ENCODE measurements at regions not wholly inside any gene's neighbourhood (a gene's known extent, or its start where the extent isn't known, plus 50 kb on each side); places are given as distances from the start of the nearest gene placed in this dataset.

DNA sequence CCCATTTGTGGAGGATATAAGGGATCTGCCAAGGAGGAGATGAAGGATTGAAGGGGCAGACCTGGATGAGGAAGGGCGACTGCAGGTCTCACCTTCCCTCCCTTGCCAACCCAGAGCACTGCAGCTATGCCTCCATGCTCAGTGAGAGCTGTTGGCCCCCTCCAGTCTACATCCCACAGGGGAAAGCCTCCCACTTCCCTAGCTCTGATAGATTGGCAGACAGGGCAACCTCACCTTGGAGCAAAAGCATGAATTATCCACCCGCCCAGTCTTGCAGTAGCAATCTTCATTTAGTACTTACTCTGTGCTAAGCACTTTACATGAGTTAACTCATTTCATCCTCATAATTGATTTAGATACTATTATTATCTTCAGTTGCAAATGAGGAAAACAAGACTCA lies 70.4 kb upstream of the SMNDC1 start:
- no peak for DNase-seq (ENCODE audit: low spot score)

DNA sequence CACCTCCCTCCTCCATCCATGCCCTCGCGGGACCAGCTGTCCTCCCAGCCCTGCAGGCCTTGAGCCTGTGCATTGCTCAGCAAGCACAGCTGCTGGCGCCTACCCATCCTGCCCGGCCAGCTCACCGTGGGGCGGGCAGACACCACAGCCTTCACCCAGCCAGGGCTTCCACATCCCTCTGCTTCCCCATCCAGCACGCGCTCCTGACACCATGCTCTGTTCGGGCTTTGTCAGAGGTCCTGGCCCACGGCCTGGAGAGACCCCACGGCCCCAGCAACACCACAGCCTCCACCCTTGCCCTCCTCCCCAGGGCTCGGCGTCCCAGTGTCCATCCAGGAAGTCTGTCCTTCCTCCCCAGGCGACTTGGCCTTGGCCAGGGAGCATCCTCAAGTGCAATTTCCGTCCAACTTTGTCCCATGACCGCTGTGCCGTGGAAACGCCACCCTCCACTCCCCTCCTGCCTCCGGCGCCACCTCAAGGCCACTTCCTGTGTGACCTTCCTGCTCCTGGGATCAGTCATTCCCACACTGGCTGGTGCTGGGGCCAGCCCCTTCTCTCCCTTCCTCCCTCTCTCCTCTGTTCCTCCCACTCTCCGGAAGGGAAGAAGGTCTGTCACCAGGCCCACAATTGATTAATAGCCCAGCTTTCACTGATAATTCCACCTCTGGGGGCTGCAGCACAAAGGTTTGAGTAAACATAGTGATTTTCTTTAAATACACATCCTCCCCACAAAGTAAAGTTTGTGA lies 71.5 kb upstream of the SMNDC1 start:
- DNase-seq (ENCODE audit: low spot score): no peak

DNA sequence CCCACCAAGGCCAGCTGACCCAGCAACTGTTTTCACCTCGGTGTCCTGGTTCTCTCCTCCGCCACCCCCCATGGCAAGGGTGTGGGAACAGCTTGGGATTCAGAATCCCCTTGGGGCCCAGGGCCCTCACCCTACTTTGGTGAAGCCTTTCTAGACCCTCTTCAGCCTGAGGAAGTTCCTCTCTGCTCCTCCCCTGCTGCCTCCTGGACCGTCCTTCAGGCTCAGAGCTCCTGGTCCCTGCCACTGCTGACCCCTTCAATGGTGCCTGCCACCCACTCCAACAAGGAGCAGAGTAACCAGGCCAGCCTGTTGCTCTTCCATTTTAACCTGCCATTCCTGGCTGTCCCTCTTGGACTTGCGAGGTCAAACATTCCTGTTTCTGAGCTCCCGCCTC lies 72.0 kb upstream of the SMNDC1 start:
- no peak for DNase-seq (ENCODE audit: low spot score)

- DNase-seq (ENCODE audit: low spot score): no peak
Measured at GRCh38 chr10:110378006-110378405, 73.3 kb upstream of the SMNDC1 start.

DNA sequence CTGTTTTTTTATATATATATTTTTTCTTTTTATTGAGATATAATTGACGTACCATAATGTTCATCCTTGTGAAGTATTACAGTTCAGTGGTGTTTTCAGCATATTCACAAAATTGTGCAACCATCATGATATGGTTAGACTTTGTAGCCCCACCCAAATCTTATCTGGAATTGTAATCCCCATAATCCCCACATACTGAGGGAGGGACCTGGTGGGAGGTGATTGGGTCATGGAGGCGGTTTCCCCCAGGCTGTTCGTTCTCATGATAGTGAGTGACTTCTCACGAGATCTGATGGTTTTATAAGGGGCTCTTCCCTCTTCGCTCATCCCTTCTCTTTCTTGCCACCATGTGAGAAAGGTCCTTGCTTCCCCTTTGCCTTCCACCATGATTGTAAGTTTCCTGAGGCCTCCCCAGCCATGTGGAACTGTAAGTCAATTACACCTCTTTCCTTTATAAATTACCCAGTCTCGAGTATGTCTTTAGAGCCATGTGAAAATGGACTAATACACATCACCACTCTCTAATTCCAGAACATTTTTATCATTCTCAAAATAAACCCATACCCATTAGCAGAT lies 73.9 kb upstream of the SMNDC1 start:
- no peak for DNase-seq (ENCODE audit: low spot score)

DNA sequence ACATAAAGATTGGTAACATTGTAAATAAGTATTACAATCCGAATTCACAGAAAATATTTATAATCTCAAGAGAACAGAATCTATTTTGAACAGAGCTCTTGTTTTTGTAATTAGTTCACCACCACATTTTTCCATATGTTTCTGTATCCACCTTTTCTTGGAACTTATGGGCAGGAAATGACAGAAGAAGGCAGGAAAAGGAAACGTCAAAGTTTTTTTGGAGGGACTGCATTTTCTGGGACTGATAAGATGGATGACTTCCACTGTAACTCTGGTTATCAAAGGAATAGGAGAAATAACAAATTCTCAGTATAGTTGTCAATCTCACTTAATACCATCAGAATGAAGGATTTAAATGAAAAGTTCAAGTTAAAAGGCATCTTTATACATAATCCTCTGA lies 75.1 kb upstream of the SMNDC1 start:
- DNase-seq (ENCODE audit: low spot score): no peak

DNA sequence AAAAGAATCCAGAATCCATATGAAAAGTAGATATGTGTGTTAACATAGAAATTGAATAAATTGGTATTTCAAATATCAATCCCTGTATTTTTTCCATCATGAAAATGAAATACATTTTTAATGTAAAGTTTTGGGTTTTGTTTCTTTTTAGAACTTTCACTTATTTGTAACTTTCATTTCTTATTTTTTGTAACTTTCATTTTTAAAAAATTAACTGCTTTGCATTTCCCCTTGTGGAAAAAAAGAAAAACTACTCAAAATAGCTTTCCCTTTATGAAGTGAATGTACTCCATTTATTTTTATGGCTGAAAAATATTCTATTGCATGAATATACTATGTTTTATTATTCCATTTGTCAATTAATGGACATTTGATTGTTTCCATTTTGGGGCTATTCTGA lies 75.6 kb upstream of the SMNDC1 start:
- no peak for DNase-seq (ENCODE audit: low spot score)

- no peak for DNase-seq (ENCODE audit: low spot score)
Measured at GRCh38 chr10:110382695-110383094, 78.0 kb upstream of the SMNDC1 start.

DNA sequence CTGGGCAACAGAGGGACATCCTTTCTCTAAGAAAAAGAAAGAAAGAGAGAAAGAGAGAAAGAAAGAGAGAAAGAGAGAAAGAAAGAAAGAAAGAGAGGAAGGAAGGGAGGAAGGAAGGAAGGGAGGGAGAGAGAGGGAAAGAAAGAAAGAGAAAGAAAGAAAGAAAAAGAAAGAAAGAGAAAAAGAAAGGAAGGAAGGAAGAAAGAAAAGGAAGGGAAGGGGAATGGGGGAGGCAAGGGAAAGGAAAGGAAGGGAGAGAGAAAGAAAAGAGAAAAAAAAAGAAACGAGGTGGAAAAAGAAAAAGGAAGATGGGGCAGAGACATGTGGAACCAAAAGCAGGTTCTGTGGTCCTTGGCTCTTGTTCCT lies 82.9 kb upstream of the SMNDC1 start:
- DNase-seq (ENCODE audit: low spot score): no peak

GRCh38 chr10:110387983-110388686 lies 83.4 kb upstream of the SMNDC1 start:
- DNase-seq (ENCODE audit: low spot score): no peak

GRCh38 chr10:110388687-110389052 lies 84.0 kb upstream of the SMNDC1 start:
- DNase-seq (ENCODE audit: low spot score): no peak

GRCh38 chr10:110389255-110389654 lies 84.5 kb upstream of the SMNDC1 start:
- peak; percentile 50 for DNase-seq (ENCODE audit: low spot score)

DNA sequence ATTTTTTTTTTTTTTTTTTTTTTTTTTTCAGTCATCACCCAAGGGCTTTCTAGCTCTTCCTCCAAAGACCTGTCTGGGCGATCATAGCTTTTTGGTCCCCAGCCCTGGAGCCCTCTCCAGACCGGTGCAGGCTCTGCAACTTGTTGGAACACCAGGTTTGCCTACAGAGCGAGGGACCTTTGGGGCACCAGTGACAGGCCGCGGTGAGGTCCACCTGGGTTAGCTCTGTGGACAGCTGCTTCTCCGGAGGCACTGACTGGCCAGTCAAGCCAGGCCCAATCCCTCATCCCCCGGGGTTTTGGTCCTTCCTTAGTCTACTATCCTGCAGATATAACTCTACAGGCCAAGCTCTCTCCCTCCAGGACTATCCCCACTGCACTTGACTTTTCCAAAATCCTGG lies 86.8 kb upstream of the SMNDC1 start:
- no peak for DNase-seq (ENCODE audit: low spot score)

DNA sequence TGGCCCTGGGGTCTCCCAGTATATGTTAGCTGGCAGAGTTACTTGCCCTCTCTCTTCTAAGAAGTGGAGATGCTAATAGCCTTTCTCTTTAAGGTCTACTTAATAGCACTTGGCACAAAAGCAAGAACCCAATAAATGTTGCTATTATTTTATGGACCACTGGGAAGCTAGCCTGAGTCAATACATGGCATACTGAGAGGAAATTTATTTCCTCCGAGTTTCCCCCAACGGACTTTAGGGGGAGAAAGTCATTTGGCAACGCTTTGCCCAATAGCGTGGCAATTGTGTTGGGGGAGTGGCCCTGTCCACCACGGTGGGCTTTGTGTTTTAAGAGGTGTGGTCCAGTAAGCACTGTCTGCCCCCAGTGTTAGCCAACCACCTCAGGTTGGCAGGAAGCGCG lies 87.4 kb upstream of the SMNDC1 start:
- no peak for DNase-seq (ENCODE audit: low spot score)

GRCh38 chr10:110392868-110393740 lies 88.4 kb upstream of the SMNDC1 start:
- peak; percentile 94 for DNase-seq (ENCODE audit: low spot score)

GRCh38 chr10:110393866-110394265 lies 89.1 kb upstream of the SMNDC1 start:
- DNase-seq (ENCODE audit: low spot score): no peak

DNA sequence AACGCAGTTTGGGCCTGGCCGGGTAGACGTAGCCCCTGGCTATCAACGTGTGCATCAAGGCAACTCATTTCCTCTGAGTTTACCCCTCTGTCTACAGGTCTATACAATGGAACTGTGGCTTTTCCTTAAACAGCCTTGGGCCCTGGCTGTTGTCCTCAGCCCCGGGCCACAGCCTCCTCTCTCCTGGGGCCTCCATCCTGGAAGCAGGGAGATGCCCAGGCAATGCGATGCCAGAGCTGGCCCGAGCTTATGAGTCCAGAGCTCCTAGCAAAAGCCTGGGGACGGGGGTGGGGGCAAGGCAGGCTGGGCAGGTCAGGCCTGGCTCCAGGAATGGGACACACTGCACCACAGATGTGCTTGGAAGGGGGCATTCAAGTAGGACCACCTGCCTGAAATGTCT lies 89.6 kb upstream of the SMNDC1 start:
- no peak for DNase-seq (ENCODE audit: low spot score)

- DNase-seq (ENCODE audit: low spot score): no peak
Measured at GRCh38 chr10:110394898-110395297, 90.2 kb upstream of the SMNDC1 start.

GRCh38 chr10:110395350-110396283 lies 90.9 kb upstream of the SMNDC1 start:
- DNase-seq (ENCODE audit: low spot score): no peak

DNA sequence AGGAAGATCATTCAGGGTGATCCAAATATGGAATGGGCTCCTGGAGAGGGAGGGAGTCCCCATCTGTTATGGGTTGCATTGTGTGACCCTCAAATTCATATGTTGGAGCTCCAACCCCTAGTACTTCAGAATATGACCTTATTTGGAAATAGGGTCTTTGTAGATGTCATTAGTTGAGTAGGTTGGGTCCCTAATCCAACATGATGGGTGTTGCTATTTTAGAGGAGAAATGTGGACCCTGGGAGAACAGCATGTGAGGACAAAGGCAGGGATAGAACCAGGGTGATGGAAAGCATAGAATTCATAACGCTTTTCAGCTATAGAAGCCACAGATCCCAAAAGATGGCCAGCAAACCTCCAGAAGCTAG lies 91.5 kb upstream of the SMNDC1 start:
- DNase-seq (ENCODE audit: low spot score): no peak

DNA sequence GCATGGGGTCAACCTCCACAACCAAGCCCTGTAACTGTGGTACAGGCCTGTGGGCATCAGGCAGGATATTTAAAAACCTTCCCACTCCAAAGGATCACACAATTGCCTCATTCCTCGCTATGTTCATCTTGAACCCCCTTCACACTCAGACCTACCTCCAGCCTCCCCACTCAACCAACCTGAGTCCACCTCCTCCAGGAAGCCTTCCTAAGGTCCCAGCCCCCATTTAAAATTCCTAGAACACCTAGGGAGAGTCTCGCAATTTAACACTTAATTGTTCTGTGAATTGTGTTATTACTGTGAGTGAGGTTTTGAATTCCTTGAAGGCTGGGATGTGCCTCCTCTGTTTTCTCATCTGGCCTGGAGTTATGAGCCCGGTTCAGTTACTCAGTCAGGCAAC lies 93.1 kb upstream of the SMNDC1 start:
- no peak for DNase-seq (ENCODE audit: low spot score)
